ENCODE measurements at regions not wholly inside any gene's neighbourhood (a gene's known extent, or its start where the extent isn't known, plus 50 kb on each side); places are given as distances from the start of the nearest gene placed in this dataset.

DNA sequence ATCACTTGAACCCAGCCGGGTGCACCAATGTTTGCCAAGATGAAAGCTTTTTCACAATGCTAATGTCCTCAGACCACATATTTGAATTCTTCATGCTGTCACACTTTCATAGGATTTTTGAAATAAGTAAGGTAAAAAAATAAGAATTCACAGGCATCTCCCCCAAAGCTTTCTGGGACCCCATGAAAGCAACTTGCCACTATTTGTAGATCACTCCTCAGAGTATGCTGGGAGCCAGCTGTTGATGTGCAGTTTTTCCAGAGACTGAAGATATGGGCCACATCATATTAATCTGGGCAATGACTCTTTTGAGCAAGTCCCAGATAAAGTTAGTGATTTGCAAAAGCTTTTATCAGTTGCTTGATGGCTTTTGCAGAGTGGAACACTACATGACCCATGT, 507.9 kb downstream of the RASEF start:
- H3K4me1 Mint-ChIP-seq = peaks cover 0 to 3% of the 10 kb centered on the region in 2 donors
- no peaks in the 10 kb centered on the region for H3K36me3 Mint-ChIP-seq
- peaks cover 0 to 6% (median 1%) of the 10 kb centered on the region in 3 donors for H3K27me3 Mint-ChIP-seq (ENCODE audit: low read depth in 3 of 3)

DNA sequence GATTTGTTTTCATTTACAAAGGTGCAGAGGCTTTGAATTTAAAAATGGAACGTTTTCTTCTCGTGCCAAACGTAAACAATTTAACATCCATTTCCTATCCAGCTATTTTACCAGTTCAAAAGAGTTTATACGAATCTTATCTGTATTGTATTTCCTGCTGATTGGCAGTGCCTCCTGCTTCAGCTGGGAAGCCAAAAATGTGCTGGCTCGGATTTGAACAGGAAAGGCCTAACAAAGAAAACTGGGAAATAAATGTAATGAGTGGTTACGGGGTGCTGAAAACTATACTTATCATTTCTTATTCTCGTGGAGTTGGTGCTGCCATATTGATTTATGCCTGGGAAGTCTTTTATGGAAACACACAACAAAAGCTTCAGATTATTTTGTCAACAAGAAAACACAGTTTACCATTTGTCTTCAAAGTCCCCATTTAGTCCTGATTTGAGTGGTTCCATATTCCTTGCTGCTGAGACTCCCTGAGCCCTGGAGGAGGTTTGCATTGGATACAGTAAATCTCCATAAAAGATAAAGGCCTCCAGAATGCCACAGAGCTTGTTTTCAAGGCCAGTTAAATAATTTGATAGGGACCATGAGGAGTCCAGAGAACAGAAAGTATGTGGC, 507.4 kb downstream of the RASEF start:
- Mint-ChIP-seq H3K9me3 (peaks cover 0 to 4% (median under 1%) of the 10 kb centered on the region in 6 donors), H3K4me3 (no peak overlapping the region), H3K27me3 (ENCODE audit: low read depth in 3 of 3) (peaks cover 0 to 6% (median 1%) of the 10 kb centered on the region in 3 donors), H3K36me3 (no peaks in the 10 kb centered on the region), H3K27ac (no peak overlapping the region), H3K4me1 (peaks cover 0 to 8% of the 10 kb centered on the region in 2 donors)
- no peak for DNase-seq

More for the DNA sequence above, 507.9 kb downstream of the RASEF start:
- Mint-ChIP-seq H3K27ac (no peak overlapping the region), H3K4me3 (no peak overlapping the region), H3K9me3 (peaks cover 0 to 4% (median under 1%) of the 10 kb centered on the region in 6 donors)
- no peak for DNase-seq

DNA sequence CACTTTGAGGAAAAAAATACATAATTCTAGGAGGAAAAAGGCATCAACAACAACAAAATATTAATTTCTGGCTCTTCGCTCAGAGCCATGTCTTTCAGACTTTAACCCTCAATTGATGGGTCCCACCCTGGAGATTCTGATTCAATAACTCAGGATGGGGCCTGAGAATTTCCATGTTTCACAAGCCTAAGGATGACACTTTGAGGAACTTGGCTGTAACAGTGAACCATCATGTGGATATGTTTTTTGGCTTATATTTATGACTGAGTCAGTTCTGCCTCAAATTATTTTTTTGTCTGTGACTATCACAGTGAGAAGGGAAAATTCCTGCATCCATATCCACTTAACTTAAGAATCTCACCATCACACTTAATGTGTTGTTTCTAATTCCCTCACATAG, 504.6 kb downstream of the RASEF start:
- no peak overlapping the region for H3K27ac Mint-ChIP-seq
- H3K9me3 Mint-ChIP-seq = peaks cover 0 to 4% (median under 1%) of the 10 kb centered on the region in 6 donors
- H3K4me1 Mint-ChIP-seq = peaks cover 0 to 10% of the 10 kb centered on the region in 2 donors
- peaks cover 0 to 6% (median 1%) of the 10 kb centered on the region in 3 donors for H3K27me3 Mint-ChIP-seq (ENCODE audit: low read depth in 3 of 3)
- DNase-seq = no peak
- no peaks in the 10 kb centered on the region for H3K36me3 Mint-ChIP-seq
- no peak overlapping the region for H3K4me3 Mint-ChIP-seq

DNA sequence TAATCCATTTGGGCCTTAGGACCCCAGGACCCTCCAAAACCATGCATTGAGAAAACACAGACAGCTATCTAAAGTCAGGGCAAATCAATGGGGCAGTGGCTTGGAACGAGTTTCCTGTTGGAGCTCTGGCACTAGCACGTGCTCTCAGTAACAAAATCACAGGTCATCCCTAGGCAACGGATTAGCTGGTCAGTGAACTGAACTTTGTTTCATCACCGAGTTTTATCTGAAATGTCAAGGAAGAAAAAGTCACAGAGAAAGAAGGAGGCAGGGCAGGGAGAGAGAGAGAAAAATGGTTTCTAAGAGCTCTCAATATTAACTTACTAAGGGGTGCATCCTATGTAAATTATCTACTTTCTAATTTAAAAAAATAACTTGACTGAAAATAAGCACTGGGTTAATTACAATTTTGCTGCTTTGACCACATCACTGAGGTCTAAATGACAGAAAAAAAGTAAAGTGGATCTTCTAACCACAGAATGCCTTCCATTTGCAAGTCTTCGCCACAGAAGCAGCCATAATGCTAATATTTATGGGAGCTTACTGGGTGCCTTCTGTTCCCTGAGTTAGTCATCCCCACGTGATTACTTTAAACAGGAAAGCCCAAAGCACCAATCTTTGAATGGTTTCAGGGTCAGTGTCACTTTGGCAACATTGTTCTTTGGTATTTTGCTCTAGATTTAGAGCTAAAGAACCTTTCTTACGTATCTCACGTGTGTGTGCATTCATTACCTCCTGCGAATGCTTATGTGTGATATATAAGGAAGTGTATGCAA, 503.9 kb downstream of the RASEF start:
- Mint-ChIP-seq H3K9me3 (peaks cover 0 to 4% (median under 1%) of the 10 kb centered on the region in 6 donors), H3K4me1 (peaks cover 0 to 10% of the 10 kb centered on the region in 2 donors), H3K27me3 (ENCODE audit: low read depth in 3 of 3) (peaks cover 0 to 6% (median 1%) of the 10 kb centered on the region in 3 donors), H3K36me3 (no peaks in the 10 kb centered on the region), H3K27ac (no peak overlapping the region), H3K4me3 (no peak overlapping the region)
- no peak for DNase-seq

DNA sequence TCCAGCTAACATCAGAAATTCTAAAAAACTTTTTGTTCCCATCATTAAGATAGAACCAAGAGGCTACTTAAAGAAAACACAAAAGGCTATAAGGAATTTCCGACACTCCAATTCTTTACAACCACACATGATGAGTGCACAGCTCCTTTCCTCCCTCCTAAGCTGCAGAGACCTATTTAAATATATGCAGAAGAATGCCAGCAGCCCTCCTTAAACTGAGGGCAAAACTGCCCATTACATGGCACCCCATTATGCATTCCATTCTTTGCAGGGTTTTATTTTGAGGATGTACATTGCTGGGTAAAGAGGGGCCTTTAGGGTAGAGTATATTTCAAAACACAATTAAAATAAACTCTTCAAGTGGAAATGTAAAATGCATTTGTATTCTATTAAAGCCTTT, 502.9 kb downstream of the RASEF start:
- H3K36me3 Mint-ChIP-seq = no peaks in the 10 kb centered on the region
- H3K4me1 Mint-ChIP-seq = peaks cover 0 to 10% of the 10 kb centered on the region in 2 donors
- no peak for DNase-seq
- peaks cover 0 to 6% (median 1%) of the 10 kb centered on the region in 3 donors for H3K27me3 Mint-ChIP-seq (ENCODE audit: low read depth in 3 of 3)
- no peak overlapping the region for H3K27ac Mint-ChIP-seq
- no peak overlapping the region for H3K4me3 Mint-ChIP-seq
- peaks cover 0 to 4% (median 0%) of the 10 kb centered on the region in 6 donors for H3K9me3 Mint-ChIP-seq

DNA sequence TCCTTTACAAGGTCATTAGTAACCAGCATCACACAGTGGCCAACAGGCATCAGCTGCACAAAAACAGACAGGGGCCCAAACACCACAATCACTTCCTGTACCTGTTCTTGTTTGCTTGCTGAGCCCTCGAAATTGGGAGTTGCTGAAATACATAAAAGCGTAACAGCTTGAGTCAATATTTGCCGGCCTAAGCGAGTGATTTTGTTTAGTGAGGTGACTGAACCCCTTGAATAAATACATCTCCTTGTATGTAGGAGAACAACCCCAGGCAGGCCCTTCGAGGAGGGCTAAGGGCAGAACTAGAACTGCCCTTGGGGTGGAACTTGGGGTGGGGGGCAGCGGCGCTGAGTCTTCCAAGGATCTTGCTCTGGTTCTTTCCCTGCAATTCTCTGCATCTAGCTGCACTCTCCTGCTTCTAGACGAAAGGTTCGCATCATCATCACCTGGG, 502.5 kb downstream of the RASEF start:
- no peak overlapping the region for H3K4me3 Mint-ChIP-seq
- peaks cover 0 to 10% of the 10 kb centered on the region in 2 donors for H3K4me1 Mint-ChIP-seq
- no peaks in the 10 kb centered on the region for H3K36me3 Mint-ChIP-seq
- peaks cover 0 to 6% (median 1%) of the 10 kb centered on the region in 3 donors for H3K27me3 Mint-ChIP-seq (ENCODE audit: low read depth in 3 of 3)
- DNase-seq = no peak
- H3K9me3 Mint-ChIP-seq = peaks cover 0 to 4% (median 0%) of the 10 kb centered on the region in 6 donors
- no peak overlapping the region for H3K27ac Mint-ChIP-seq

DNA sequence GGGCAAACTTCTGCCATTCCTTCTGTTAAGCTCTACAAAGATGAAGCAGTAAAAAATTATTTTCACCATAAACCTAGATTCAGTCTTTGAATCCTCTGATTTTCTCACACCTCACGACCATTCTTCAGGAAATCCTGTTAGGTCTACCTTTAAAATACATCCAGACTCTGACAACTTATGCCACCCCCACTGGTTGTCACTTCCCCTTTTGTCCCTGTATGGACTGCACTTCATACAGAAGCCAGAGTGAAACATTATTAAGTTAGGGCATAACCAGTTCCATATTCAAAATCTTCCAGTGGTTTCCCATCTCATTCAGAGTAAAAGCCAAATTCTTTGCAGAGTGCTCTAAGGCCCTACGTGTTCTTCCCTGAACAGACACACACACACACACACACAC, 499.8 kb downstream of the RASEF start:
- Mint-ChIP-seq H3K9me3 (peaks cover 0 to 4% (median 0%) of the 10 kb centered on the region in 6 donors), H3K27me3 (ENCODE audit: low read depth in 3 of 3) (no peaks in the 10 kb centered on the region), H3K27ac (no peak overlapping the region), H3K4me3 (no peak overlapping the region), H3K4me1 (peaks cover 0 to 10% of the 10 kb centered on the region in 2 donors), H3K36me3 (no peaks in the 10 kb centered on the region)
- no peak for DNase-seq

DNA sequence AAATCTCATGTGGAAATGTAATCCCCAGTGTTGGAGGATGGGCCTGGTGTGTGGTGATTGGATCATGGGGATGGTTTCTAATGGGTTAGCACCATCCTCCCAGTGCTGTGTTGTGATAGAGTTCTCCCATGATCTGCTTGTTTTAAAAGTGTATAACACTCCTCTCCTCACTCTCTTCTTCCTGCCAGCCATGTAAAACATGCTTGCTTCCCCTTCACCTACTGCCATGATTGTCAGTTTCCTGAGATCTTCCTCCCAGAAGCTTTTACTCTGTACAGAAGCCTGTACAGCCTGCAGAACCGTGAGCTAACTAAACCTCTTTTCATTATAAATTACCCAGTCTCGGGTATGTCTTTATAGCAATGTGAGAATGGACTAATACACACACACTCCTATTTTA, 499.1 kb downstream of the RASEF start:
- Mint-ChIP-seq H3K27me3 (ENCODE audit: low read depth in 3 of 3) (no peaks in the 10 kb centered on the region), H3K4me1 (peaks cover 0 to 10% of the 10 kb centered on the region in 2 donors), H3K27ac (no peak overlapping the region), H3K4me3 (no peak overlapping the region), H3K36me3 (no peaks in the 10 kb centered on the region), H3K9me3 (peaks cover 0 to under 1% (median 0%) of the 10 kb centered on the region in 6 donors)
- DNase-seq = no peak

DNA sequence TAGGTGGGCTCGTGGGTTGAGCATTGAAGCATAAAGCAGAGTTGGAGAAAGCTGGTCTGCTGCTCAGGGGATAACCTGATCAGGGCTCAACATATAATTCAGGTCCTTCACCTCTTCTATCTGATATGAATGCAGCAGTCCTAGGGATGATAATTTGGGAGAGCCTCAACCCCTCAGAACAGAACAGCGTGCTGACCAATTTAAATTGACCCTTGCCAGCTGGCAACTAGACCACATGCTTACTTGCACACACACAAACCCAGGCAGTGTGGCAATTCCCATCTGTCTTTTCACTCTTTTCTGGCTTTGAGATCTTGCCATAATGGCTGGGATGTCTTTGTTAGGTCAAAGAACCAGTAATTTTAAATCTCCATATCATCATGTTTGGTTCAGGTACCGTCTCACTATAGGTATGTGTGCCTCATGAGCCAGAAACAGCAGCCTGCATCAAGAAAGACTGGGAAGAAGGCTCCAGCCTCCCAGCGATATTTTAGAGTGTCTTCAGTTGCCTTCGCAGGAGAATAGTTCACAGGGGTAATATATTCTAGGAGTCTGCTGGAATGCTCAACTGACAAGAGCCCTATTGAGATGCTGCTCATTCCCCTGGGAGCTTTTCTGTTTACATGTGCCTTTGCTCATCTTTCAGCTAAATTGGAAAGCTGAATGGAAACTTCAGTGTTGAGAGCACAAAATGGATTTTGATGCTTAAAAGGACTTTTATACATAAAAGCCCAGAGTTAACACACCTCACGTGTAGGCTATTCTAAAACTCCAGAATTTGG, 497.6 kb downstream of the RASEF start:
- Mint-ChIP-seq H3K27me3 (ENCODE audit: low read depth in 3 of 3) (no peaks in the 10 kb centered on the region), H3K4me1 (peaks cover 0 to 3% of the 10 kb centered on the region in 2 donors), H3K36me3 (no peaks in the 10 kb centered on the region), H3K9me3 (no peaks in the 10 kb centered on the region), H3K27ac (no peak overlapping the region), H3K4me3 (no peak overlapping the region)
- DNase-seq = no peak

DNA sequence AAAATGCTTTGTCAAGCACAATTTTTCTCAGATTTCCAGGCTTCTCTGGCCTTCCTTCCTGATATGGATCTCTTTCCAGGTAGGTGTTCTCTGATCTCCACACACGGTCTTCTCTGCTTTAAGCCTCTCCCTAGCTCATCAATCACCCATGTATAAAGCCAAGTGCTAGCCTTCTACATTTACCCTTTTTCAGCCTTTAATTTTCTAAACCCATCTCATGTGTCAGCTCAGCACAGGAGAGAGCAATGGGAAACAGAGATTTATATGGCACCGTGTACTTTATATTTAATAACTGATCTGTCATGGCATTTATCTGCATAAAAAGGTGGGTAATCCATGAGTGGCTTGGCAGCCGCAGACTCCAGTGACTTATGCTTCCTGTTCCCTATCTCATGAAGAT, 495.0 kb downstream of the RASEF start:
- no peak overlapping the region for H3K4me3 Mint-ChIP-seq
- no peaks in the 10 kb centered on the region for H3K4me1 Mint-ChIP-seq
- H3K9me3 Mint-ChIP-seq = peaks cover 0 to 5% (median under 1%) of the 10 kb centered on the region in 6 donors
- H3K36me3 Mint-ChIP-seq = peaks cover 0 to 2% (median 0%) of the 10 kb centered on the region in 3 donors
- no peak overlapping the region for H3K27ac Mint-ChIP-seq
- no peak for DNase-seq
- H3K27me3 Mint-ChIP-seq (ENCODE audit: low read depth in 3 of 3) = no peaks in the 10 kb centered on the region

DNA sequence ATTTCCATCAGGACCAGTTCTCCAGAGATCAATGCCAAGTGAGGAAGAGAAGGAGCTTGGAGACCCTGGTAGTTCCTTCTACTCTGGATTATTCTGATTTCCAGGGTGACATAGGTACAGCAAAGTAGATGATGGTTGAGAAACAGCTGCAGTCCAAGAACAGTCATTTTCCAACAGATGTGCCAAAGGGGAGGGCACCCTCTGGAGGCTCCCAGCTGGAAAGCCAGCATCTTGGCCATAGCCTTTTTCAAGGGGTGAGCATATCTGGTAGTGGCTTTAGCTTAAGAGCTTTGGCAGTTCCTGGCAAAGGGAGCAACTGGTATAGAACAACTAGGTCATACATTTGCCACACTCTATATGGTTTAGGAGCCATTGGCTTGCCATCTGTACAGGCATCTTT, 492.7 kb downstream of the RASEF start:
- no peaks in the 10 kb centered on the region for H3K4me1 Mint-ChIP-seq
- no peak for DNase-seq
- peaks cover 0 to 26% (median 13%) of the 10 kb centered on the region in 6 donors for H3K9me3 Mint-ChIP-seq
- H3K36me3 Mint-ChIP-seq = peaks cover 0 to 12% (median 2%) of the 10 kb centered on the region in 3 donors
- no peak overlapping the region for H3K27ac Mint-ChIP-seq
- H3K27me3 Mint-ChIP-seq (ENCODE audit: low read depth in 3 of 3) = no peaks in the 10 kb centered on the region
- H3K4me3 Mint-ChIP-seq = no peak overlapping the region

DNA sequence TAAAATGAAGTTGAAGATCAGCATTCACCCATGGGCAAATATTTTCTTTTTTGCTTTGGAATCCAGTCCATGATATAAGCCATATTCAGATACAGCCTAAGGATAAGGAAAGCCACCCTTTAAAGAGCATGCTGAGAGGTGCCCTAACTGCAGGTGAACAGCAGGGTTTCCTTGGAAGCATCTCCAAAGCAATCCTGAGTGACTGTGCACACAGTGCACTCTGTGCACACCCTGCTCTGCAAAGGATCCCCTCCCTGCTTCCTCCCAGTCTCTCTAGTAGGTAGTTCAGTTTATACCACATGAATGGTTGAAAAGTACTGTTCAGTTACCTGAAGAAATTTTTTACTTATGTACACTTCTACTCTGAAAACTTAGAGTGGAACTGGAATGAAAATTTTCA, 491.4 kb downstream of the RASEF start:
- peaks cover 1 to 35% (median 13%) of the 10 kb centered on the region in 6 donors for H3K9me3 Mint-ChIP-seq
- no peaks in the 10 kb centered on the region for H3K4me1 Mint-ChIP-seq
- H3K27me3 Mint-ChIP-seq (ENCODE audit: low read depth in 3 of 3) = no peaks in the 10 kb centered on the region
- H3K27ac Mint-ChIP-seq = no peak overlapping the region
- H3K4me3 Mint-ChIP-seq = no peak overlapping the region
- peaks cover 0 to 12% (median 2%) of the 10 kb centered on the region in 3 donors for H3K36me3 Mint-ChIP-seq
- no peak for DNase-seq

DNA sequence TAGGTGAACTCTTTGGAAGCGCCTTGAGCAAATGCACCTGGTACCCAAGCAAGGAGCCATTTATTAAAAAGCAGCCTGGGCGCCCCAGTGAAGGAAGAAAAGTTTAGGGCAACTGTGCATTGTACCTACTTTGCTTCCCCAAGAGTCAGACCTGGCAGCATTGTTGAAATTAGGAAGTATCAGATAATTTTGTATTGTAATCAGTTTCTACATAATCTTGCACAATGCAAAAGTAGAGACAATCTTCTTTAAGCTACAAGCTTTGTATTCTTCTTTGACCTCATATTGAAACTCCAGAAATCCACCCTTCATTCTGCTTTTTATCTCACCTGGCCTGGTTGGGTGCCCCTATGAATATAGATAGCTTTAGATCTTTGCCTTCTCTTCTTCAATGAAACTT, 490.8 kb downstream of the RASEF start:
- Mint-ChIP-seq H3K36me3 (peaks cover 0 to 12% (median 2%) of the 10 kb centered on the region in 3 donors), H3K27ac (no peak overlapping the region), H3K4me3 (no peak overlapping the region), H3K27me3 (ENCODE audit: low read depth in 3 of 3) (no peaks in the 10 kb centered on the region), H3K9me3 (peaks cover 1 to 35% (median 13%) of the 10 kb centered on the region in 6 donors), H3K4me1 (no peaks in the 10 kb centered on the region)
- no peak for DNase-seq

Measured in immature natural killer cell (primary cell).